HG03521 (cell line): ENCODE measurements at regions not wholly inside any gene's neighbourhood (a gene's known extent, or its start where the extent isn't known, plus 50 kb on each side); places are given as distances from the start of the nearest gene placed in this dataset.

Experiments
- ATAC-seq: cut with Tn5 transposase; IDR thresholded peaks from one replicate; pipeline ENCODE4 v1.9.1; 2021; ENCODE audit warnings: mild to moderate bottlenecking, moderate library complexity; ENCODE audit not compliant: unreplicated experiment

GRCh38 chr11:95363708-95364107, 132.7 kb upstream of the SESN3 start:
- ATAC-seq: no peak

- ATAC-seq: no peak
Measured at GRCh38 chr11:95363164-95363563, 132.2 kb upstream of the SESN3 start.

DNA sequence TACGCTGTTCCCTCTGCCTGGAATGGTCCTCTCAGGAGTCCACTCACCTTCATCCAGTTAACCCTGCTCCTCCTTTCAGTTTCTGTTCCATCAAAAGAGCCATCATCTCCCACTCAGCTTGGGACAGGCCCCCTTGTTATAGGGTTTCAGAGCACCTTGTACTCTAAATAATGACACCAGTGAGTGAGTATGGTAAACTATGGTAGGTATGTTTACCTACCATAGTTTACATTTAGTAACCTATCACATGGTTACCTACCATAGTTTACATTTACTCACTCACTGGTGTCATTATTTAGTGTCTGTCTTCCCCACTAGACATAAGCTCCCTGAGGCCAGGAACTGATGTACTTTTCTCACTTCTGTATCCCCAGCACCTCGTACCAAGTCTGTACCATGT, 130.2 kb upstream of the SESN3 start:
- ATAC-seq: no peak

DNA sequence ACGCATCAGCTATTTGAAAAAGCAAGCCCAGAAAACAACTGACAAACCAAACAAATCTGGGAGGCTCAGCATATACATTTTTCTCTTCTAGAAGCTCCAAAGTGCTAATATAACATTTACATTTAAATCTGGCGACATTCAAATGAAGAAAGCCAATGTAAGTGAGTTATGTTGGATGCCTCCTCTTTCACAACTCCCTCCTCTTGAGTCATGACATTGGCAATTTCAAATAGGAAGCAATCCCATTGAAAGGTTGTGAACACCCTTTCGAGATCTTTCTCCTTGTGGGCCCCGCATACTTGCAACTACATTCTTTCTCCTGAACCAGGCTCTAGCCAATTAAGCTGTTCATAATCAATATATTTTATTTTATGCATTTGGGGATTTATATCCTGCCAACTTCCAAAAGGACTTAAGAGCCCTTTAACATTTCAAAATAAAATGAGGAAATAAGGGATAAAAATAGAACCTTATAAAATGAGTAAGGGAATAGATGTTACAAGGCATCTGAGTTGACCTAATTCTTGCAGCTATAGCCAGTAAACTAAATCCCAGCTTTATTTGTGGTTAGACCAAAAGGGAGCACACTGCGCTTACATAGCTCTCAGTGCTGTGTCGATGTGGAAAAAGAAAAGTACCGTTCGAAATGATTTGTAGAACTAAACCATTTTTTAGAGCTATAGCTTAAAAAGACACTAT, 129.5 kb upstream of the SESN3 start:
- no peak for ATAC-seq

- ATAC-seq: no peak
Measured at GRCh38 chr11:95359756-95360155, 128.8 kb upstream of the SESN3 start.

- ATAC-seq: no peak
Measured at GRCh38 chr11:95359341-95359663, 128.3 kb upstream of the SESN3 start.

- no peak for ATAC-seq
Measured at GRCh38 chr11:95358511-95359340, 127.7 kb upstream of the SESN3 start.

GRCh38 chr11:95354304-95354703, 123.3 kb upstream of the SESN3 start:
- no peak for ATAC-seq

DNA sequence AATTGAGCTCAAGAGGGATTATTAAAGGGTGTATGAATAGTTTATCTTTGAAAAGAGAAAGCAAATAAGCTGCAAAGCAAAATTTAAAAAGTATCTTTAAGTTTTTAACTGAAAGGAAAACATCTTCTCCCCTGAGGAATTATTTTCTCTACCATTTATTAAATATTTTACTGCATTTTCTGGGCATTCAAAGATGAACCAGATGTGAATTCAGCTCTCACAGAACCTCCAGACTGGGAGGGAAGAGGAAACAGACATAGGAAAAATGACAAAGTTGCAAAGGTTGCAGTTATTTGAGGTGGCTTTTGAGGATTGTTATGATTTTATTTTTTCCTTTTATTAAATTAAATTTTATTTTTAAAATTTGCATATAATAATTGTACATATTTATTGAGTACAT, 122.7 kb upstream of the SESN3 start:
- ATAC-seq: no peak

DNA sequence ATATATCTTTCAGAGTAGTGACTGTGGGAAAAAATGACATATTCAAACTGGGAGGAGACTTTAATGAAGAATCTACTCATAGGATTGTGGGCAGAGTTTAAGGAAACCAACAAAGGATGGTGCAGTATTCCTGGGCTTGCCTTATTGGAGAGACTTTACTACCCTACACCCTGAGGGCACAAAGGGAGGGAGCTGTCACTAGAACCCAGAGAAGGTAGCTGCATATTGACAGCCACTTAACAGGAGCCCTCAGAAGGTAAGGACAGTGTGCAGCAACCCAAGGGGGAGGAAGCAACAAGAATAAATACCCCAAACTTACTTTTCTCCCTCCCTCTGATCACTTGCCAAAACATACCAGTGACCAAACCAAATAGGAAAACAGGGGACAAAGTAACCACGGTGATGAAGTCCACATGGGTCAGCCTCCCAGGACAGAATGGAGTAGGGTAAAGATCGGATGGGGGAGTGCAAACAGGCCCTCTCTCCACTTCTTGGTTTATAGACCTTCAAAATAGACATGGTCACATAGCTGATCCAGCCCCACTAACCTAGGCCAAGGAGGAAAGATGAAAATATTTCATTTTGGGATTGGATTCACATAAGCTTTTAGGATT, 121.8 kb upstream of the SESN3 start:
- ATAC-seq: no peak

DNA sequence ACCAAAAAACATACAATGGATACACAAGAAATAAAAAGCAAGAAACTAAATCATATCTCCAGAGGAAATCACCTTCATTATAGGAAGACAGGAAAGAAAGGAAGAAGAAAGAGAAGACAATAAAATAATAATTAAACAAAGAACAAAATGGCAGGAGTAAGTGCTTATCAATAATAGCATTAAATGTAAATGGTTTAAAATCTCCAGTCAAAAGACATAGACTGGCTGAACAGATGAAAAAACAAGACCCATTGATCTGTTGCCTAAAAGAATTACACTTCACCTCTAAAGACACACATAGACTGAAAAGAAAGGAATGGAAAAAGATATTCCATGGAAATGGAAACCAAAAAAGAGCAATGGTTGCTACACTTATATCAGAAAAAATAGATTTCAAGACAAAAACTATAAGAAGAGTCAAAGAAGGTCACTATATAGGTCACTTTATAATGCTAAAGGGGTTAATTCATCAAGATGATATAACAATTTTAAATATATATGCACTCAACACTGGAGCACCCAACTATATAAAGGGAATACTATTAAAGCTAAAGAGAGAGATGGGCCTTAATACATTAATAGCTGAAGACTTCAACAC, 118.4 kb upstream of the SESN3 start:
- ATAC-seq: no peak

- no peak for ATAC-seq
Measured at GRCh38 chr11:95346265-95346664, 115.3 kb upstream of the SESN3 start.

- no peak for ATAC-seq
Measured at GRCh38 chr11:95345651-95346050, 114.6 kb upstream of the SESN3 start.

DNA sequence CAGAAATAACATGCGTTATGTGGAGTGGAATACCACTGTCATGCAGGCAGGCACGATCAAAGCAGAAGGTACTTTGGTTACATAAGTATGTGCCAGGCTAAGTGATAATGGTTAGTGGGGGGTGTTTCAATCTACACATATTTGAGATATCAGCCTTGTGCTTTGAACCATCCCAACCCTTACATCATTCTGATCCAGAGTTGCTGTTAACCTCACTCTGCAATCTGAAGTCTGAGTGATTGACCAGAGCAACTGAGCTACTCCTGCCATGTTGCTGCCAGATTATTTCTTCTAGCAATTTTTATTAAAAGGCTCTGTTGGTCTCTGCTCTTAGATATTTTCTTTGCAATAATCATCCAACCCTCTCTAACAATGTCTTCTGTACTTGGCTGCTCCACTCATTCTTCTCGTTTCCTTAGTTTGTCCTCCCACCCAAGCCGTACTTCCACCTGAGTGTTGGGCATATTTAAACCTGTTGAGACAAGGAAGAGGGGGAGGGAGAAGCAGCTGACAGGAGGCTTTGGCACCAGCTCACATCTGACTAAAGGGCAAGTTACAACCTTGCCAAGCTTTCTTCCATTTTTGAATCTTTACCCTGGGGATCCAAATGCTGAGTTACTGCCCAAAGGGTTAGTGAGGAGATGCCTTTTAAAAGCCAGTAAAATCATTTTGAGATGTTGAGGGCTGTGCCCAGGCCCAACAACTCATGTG, 114.1 kb upstream of the SESN3 start:
- no peak for ATAC-seq

DNA sequence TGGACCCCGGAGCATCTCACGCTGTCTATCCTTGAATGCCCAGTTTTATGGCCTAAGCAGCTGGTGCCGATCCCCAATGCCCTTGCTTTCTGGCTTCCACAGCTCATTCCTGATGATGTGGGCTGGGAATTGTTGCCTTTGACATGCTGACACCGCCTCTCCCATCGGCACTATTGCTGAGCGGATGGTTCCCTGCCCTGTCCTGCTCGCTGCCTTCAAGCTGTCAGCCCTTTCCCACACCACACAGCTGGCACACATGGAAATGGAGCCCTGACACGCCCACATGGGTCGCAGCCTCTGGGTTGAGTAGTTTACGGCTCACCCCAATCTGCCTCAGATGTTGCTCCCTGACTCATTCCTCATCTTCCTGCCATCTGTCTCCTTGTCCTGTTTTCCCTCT, 110.2 kb upstream of the SESN3 start:
- ATAC-seq: no peak

DNA sequence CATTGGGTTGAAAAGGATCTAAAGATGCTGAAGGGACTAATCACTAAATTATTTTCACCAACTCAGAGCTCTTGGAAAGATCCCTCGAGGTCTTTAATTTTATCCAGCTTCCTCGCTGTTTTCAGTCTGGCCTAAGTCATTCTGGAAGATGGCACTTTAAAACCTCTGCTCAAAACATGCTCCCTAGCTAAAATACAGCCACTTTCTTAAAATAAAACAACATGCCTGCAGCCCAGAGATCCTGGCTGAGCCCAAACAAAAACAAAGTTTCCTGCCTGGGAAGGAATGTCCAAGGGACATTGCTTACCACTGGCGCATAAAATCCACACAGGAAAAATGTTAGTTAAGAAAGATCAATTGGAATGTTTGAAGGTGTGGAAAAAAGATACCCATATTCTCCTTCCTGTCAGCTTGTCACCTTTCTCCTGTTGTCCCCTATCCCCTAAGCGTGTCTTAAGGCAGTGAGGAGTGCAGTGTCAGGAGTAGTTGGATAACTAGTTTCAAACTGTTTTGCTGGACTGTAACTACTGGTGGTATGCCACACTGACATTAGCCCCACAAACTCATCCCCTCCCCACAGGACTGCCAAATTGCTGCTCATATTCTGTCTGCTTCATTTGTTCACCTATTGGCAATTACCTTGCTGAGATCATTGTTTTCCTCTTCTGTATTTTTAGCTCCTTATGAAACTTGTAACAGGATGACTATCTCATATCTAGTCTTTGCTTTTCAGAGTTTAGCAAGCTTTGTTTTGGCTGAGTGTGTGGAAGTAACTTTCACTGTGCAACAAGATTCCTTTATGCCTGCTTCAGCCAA, 108.3 kb upstream of the SESN3 start:
- no peak for ATAC-seq

DNA sequence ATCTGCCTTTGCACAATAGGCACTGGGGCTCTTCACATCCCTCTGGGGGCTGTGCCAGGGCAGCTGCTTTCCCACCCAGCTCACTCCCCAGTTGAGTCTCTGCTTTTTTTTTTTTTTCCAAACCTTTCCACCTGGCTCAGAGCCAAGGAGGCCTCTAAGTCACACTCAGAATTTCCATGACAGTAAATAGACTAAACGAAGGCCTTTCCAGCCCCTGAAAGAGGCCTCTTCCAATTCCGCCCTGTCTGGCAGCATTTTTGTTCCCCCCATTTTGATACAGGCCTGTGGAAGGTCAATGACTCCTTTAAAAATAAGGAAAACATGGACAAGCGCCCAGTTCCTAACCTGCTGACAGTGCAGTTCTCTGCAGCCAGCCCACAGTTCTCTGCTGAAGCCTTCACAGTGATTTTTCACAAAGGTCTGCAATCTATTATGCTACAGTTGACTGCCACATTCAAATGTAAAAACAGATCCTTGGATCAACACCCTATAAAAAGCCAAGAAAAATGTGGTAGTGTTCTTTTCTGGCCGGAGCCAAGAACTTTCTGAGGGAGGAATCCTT, 107.5 kb upstream of the SESN3 start:
- no peak for ATAC-seq

GRCh38 chr11:95337972-95338429, 107.0 kb upstream of the SESN3 start:
- ATAC-seq: no peak

- peak; percentile 89 for ATAC-seq
Measured at GRCh38 chr11:95337175-95337957, 106.4 kb upstream of the SESN3 start.
